GM12878 (cell line): ENCODE measurements at regions not wholly inside any gene's neighbourhood (a gene's known extent, or its start where the extent isn't known, plus 50 kb on each side); places are given as distances from the start of the nearest gene placed in this dataset.

Source experiments
- ATAC-seq: fragments of 200-7000 bp; cut with Tn5 transposase; 3 replicates; pipeline ENCODE4 v1.9.1; 2020; ENCODE audit warnings: mild to moderate bottlenecking, moderate library complexity
- BruUV-seq: library from RNA; stranded (reverse); fragments of 400-500 nt; replicated peaks from 2 replicates; lab custom pipeline; 2021; lab: Mats Ljungman, UMichigan
- CTCF ChIA-PET: fragments of 300-600 bp; sonication (Branson Sonifier 250); formaldehyde crosslinking; extraction: SDS; loops from one replicate; lab custom pipeline; 2021; ENCODE audit warnings: inconsistent platforms; lab: Yijun Ruan, JAX
- POLR2A ChIA-PET: fragments of 350-600 bp; formaldehyde crosslinking; extraction: SDS; loops from one replicate; lab custom pipeline; 2021; ENCODE audit warnings: inconsistent platforms; lab: Charles Lee
- RAD21 ChIA-PET: fragments of 300-600 bp; sonication (Branson Sonifier 250); formaldehyde crosslinking; loops from one replicate; lab custom pipeline; 2023; ENCODE audit warnings: antibody characterized with exemption; ENCODE audit not compliant: unreplicated experiment; lab: Charles Lee
- SMC1A ChIA-PET: fragments of 300-600 bp; sonication (Branson Sonifier 250); formaldehyde crosslinking; loops from one replicate; lab custom pipeline; 2023; ENCODE audit not compliant: unreplicated experiment, uncharacterized antibody; lab: Charles Lee
- DNase-seq: peaks from one replicate; pipeline ENCODE4 v3.0.0-alpha.2; 2011; ENCODE audit warnings: low read depth, low spot score
- FAIRE-seq: peaks from 3 replicates; lab custom pipeline; 2011; peaks lifted over from hg19 to GRCh38; lab: Jason Lieb, UNC
- H2AFZ ChIP-seq: 2 replicates; pipeline ENCODE4 v1.6.0; 2011; ENCODE audit warnings: low read depth, low read length, control low read depth; ENCODE audit not compliant: control insufficient read depth
- H3K27ac ChIP-seq: 2 replicates; pipeline ENCODE4 v1.5.1; 2011; ENCODE audit warnings: control low read depth; ENCODE audit not compliant: control insufficient read depth, insufficient read depth
- H3K27me3 ChIP-seq, 2 experiments: replicated peaks in 1 of 2; 2 replicates each; pipeline versions ENCODE4 v1.6.0 to v1.6.1; 2011; ENCODE audit warnings: low read length in 1 of 2; ENCODE audit not compliant: control insufficient read depth in 2 of 2, insufficient read depth in 2 of 2
- H3K36me3 ChIP-seq, 2 experiments: 2 replicates each; pipeline ENCODE4 v1.5.1; 2011; ENCODE audit warnings: low read length in 1 of 2; ENCODE audit not compliant: control insufficient read depth in 2 of 2, insufficient read depth in 2 of 2
- H3K4me1 ChIP-seq: 2 replicates; pipeline ENCODE4 v1.6.1; 2011; ENCODE audit warnings: mild to moderate bottlenecking, low read length, moderate library complexity, mixed read lengths; ENCODE audit not compliant: control insufficient read depth, insufficient read depth
- H3K4me2 ChIP-seq: 2 replicates; pipeline ENCODE4 v1.6.0; 2011; ENCODE audit warnings: control low read depth; ENCODE audit not compliant: control insufficient read depth, insufficient read depth
- H3K4me3 ChIP-seq: fragments of 200-600 bp; sonication (generic); 2 replicates; pipeline ENCODE4 v1.5.1; 2016
- H3K79me2 ChIP-seq: 2 replicates; pipeline ENCODE4 v1.6.0; 2011; ENCODE audit warnings: low read length; ENCODE audit not compliant: control insufficient read depth, insufficient read depth
- H3K9ac ChIP-seq: 2 replicates; pipeline ENCODE4 v1.8.0; 2011; ENCODE audit warnings: low read length, control low read depth, mixed read lengths; ENCODE audit not compliant: control insufficient read depth, insufficient read depth
- H3K9me3 ChIP-seq: replicated peaks from 3 replicates; pipeline ENCODE4 v1.5.1; 2011; ENCODE audit warnings: mild to moderate bottlenecking, low read length; ENCODE audit not compliant: control insufficient read depth, insufficient read depth
- H4K20me1 ChIP-seq: 2 replicates; pipeline ENCODE4 v1.6.0; 2011; ENCODE audit not compliant: control insufficient read depth, insufficient read depth
- CBX3 ChIP-seq: fragments of 200-600 bp; sonication (generic); IDR thresholded peaks from 2 replicates; pipeline ENCODE4 v1.6.1; 2016; ENCODE audit warnings: low read depth, borderline replicate concordance
- CEBPB ChIP-seq, 2 experiments: fragments of 150-350 bp in 1 of 2; IDR thresholded peaks; 2 replicates each; pipeline ENCODE4 v1.6.1; 2012 to 2014; ENCODE audit warnings: low read depth in 2 of 2, low read length in 2 of 2, borderline replicate concordance in 1 of 2, inconsistent platforms in 1 of 2
- CHD2 ChIP-seq: IDR thresholded peaks from 2 replicates; pipeline ENCODE4 v1.6.1; 2011; ENCODE audit warnings: low read depth, low read length, improper control_type of control experiment, borderline replicate concordance
- EZH2 ChIP-seq: IDR thresholded peaks from 2 replicates; pipeline ENCODE4 v1.6.1; 2012; ENCODE audit warnings: low read depth, mild to moderate bottlenecking, control low read depth, inconsistent platforms, low read length, borderline replicate concordance; ENCODE audit not compliant: control insufficient read depth
- HDAC6 ChIP-seq: fragments of 200-600 bp; sonication (generic); IDR thresholded peaks from one replicate; pipeline ENCODE4 v1.8.0; 2017; ENCODE audit warnings: antibody characterized with exemption; ENCODE audit not compliant: unreplicated experiment
- JUND ChIP-seq: IDR thresholded peaks from 2 replicates; pipeline ENCODE4 v1.6.1; 2012; ENCODE audit warnings: low read depth, mild to moderate bottlenecking, low read length, improper control_type of control experiment, moderate library complexity
- MTA2 ChIP-seq: fragments of 450-650 bp; IDR thresholded peaks from 2 replicates; pipeline ENCODE4 v1.6.1; 2016; ENCODE audit warnings: low read depth, mild to moderate bottlenecking, moderate library complexity
- MTA3 ChIP-seq: IDR thresholded peaks from 2 replicates; pipeline ENCODE4 v1.6.1; 2012; ENCODE audit warnings: low read length, inconsistent platforms, borderline replicate concordance
- NFIC ChIP-seq: IDR thresholded peaks from 2 replicates; pipeline ENCODE4 v1.6.1; 2012; ENCODE audit warnings: low read depth, mild to moderate bottlenecking, inconsistent platforms, low read length, moderate library complexity
- NRF1 ChIP-seq: conservative IDR thresholded peaks from 2 replicates; pipeline ENCODE4 v1.6.1; 2011; ENCODE audit warnings: mild to moderate bottlenecking, low read depth, low read length, improper control_type of control experiment
- RCOR1 ChIP-seq: conservative IDR thresholded peaks from 2 replicates; pipeline ENCODE4 v1.6.1; 2012; ENCODE audit warnings: low read depth, low read length, improper control_type of control experiment
- RFX5 ChIP-seq: IDR thresholded peaks from 2 replicates; pipeline ENCODE4 v1.6.1; 2011; ENCODE audit warnings: low read depth, low read length, improper control_type of control experiment
- SIX5 ChIP-seq: IDR thresholded peaks from 2 replicates; pipeline ENCODE4 v1.6.1; 2011; ENCODE audit warnings: mild to moderate bottlenecking, low read depth, low read length, moderate library complexity; ENCODE audit not compliant: severe bottlenecking
- SREBF1 ChIP-seq: IDR thresholded peaks from 2 replicates; pipeline ENCODE4 v1.6.1; 2012; ENCODE audit warnings: mild to moderate bottlenecking, low read length
- SUZ12 ChIP-seq: fragments of 200-600 bp; sonication (generic); IDR thresholded peaks from one replicate; pipeline ENCODE4 v1.6.1; 2018; ENCODE audit warnings: antibody characterized with exemption, mild to moderate bottlenecking; ENCODE audit not compliant: unreplicated experiment
- TCF3 ChIP-seq: IDR thresholded peaks from 2 replicates; pipeline ENCODE4 v1.6.1; 2012; ENCODE audit warnings: low read depth, mild to moderate bottlenecking, low read length, borderline replicate concordance; ENCODE audit not compliant: insufficient read depth
- ZNF217 ChIP-seq: fragments of 450-650 bp; IDR thresholded peaks from 2 replicates; pipeline ENCODE4 v1.6.1; 2017; ENCODE audit warnings: antibody characterized with exemption, mild to moderate bottlenecking
- ZNF384 ChIP-seq: IDR thresholded peaks from 2 replicates; pipeline ENCODE4 v1.6.1; 2012; ENCODE audit warnings: low read depth, mild to moderate bottlenecking, low read length, improper control_type of control experiment, borderline replicate concordance
- WGBS: methylation state at CpG from one replicate; pipeline ENCODE4 v1.1.6; 2016; ENCODE audit warnings: low lambda C conversion rate; ENCODE audit not compliant: insufficient replicate concordance, insufficient coverage; ENCODE audit errors: missing lambda C conversion rate; 5-methylcytosine and 5-hydroxymethylcytosine counted together
- in situ Hi-C: fragments of 300-500 bp; cut with MboI; formaldehyde crosslinking; loops from 9 replicates; pipeline ENCODE4 v1.14.3; 2018; ENCODE audit warnings: mixed read lengths
- intact Hi-C: fragments of 100-400 bp; cut with micrococcal nuclease; formaldehyde crosslinking; loops from one replicate; pipeline ENCODE4 v1.14.2; 2022; ENCODE audit not compliant: unreplicated experiment
- TF ChIP-seq, protein P1 (sequence below): fragments of 450-650 bp; IDR thresholded peaks from 2 replicates; pipeline ENCODE4 v1.6.1; 2016; ENCODE audit warnings: mild to moderate bottlenecking

DNA sequence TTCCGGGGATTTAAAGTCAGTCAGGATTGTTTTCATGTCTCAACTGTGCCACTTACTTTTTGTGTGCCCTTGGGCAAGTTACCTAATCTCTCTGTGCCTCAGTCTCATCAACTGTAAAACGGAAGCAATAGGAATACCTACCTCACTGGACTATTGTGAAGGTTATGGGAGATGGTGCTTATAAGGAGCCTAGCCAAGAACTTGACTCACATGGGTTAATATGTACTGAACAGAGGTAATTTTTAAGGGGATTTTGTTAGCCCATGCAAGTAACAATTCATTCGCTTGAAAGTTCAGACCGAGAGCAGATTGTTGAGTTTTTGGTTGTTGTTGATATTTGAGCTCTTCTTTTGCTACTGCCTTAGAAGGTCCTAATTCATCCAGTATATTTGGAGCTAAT is 202.9 kb downstream of the ZNF365 start:
- Histone ChIP-seq H3K27me3 (peaks cover under 1 to 2% of the 10 kb centered on the region in 2 experiments; a peak in 2 of 4 replicates), H3K9me3 (no peaks in the 10 kb centered on the region), H3K4me1 (no peaks in the 10 kb centered on the region), H4K20me1 (no peaks in the 10 kb centered on the region), H3K79me2 (no peaks in the 10 kb centered on the region), H3K4me2 (no peak overlapping the region), H3K27ac (no peak overlapping the region), H3K36me3 (no peaks in the 10 kb centered on the region), H3K9ac (no peak overlapping the region), H2AFZ (no peak overlapping the region), H3K4me3 (no peak overlapping the region)
- WGBS, result 47% methylated on average over 4 of the region's 4 CpGs
- CTCF ChIA-PET, result interaction anchor here (0.7 to 1.9 kb wide), 8 partner anchors 8 to 140 kb away, joined by 3 to 7 read pairs (median 3); no protein-coding TSS in a partner anchor
- POLR2A ChIA-PET, result no interaction called here
- intact Hi-C loops, result no loop called here
- no peak for TF ChIP-seq JUND
- no peak for TF ChIP-seq MTA3
- no peak for TF ChIP-seq TCF3
- no peak for TF ChIP-seq RCOR1
- TF ChIP-seq SIX5, result no peak
- no peak for TF ChIP-seq EZH2
- no peak for TF ChIP-seq RFX5
- TF ChIP-seq ZNF384, result no peak
- TF ChIP-seq HDAC6, result no peak
- TF ChIP-seq CHD2, result no peak
- TF ChIP-seq CBX3, result no peak
- TF ChIP-seq CEBPB (IDR thresholded peaks at IDR 0.05; ENCODE audit: borderline replicate concordance in 1 of 2, low read depth in 2 of 2, low read length in 2 of 2), result no peak
- no peak for TF ChIP-seq SREBF1
- TF ChIP-seq MTA2, result no peak
- TF ChIP-seq ZNF217, result no peak
- TF ChIP-seq, protein P1, sequence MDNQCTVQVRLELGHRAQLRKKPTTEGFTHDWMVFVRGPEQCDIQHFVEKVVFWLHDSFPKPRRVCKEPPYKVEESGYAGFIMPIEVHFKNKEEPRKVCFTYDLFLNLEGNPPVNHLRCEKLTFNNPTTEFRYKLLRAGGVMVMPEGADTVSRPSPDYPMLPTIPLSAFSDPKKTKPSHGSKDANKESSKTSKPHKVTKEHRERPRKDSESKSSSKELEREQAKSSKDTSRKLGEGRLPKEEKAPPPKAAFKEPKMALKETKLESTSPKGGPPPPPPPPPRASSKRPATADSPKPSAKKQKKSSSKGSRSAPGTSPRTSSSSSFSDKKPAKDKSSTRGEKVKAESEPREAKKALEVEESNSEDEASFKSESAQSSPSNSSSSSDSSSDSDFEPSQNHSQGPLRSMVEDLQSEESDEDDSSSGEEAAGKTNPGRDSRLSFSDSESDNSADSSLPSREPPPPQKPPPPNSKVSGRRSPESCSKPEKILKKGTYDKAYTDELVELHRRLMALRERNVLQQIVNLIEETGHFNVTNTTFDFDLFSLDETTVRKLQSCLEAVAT, result no peak
- no peak for TF ChIP-seq NFIC
- TF ChIP-seq SUZ12, result no peak
- TF ChIP-seq NRF1, result no peak
- SMC1A ChIA-PET, result interaction anchor here (0.7 to 2.0 kb wide), 16 partner anchors 10 to 580 kb away, joined by 3 to 10 read pairs (median 3); no protein-coding TSS in a partner anchor
- in situ Hi-C loops, result loop anchor here (25.0 kb wide), 1 partner anchor 1135 kb away; no protein-coding TSS in a partner anchor
- ATAC-seq (no peak), DNase-seq (no peak), FAIRE-seq (no peak)
- RAD21 ChIA-PET, result interaction anchor here (0.6 to 2.5 kb wide), 5 partner anchors 10 to 565 kb away, joined by 3 to 10 read pairs (median 5); no protein-coding TSS in a partner anchor
- no TSS peak for BruUV-seq
